ENCODE measurements at regions not wholly inside any gene's neighbourhood (a gene's known extent, or its start where the extent isn't known, plus 50 kb on each side); places are given as distances from the start of the nearest gene placed in this dataset.
"Not testable (repeated sequence)": the region's sequence is repeated elsewhere in the genome, so short reads cannot be mapped to it uniquely, and the experiment has no call there.

DNA sequence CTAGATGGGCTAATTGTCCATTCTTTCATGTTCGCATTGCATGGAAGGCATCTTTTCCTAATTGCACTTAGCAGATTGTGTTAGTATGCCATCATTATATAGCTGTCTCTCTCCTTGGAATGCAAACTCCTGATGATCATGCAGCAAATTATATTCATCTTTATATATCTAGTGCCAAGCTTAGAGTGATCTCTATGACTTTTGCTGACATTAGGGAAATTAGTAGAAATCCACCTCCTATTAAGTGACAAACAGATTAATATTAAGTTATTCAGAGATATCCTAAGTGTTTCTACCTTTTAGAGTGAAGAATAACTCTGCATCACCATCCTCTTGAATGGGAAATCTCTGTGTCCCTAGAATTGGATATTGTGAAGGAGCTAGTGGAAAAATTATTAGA, 185.6 kb downstream of the FOXG1 start:
- no peak for DNase-seq

DNA sequence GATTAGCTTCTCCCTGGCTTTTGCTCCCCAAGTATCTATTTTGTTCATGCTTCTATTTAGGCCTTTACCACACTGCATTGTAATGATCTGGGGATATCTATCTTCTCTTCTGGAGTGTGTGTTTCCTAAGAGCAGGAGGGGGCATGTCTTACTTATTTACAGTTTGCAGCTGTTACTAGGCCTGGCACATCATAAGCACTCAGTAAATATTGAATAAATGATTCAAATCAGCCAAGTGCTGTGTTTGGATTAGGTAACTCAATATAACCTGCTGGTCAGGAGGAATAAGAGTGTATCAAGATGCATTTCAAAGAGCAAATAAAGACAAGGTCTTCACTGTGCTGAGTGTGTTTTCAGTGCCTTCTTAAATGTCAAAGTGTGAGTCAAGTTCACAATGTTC, 186.1 kb downstream of the FOXG1 start:
- DNase-seq, result no peak

DNA sequence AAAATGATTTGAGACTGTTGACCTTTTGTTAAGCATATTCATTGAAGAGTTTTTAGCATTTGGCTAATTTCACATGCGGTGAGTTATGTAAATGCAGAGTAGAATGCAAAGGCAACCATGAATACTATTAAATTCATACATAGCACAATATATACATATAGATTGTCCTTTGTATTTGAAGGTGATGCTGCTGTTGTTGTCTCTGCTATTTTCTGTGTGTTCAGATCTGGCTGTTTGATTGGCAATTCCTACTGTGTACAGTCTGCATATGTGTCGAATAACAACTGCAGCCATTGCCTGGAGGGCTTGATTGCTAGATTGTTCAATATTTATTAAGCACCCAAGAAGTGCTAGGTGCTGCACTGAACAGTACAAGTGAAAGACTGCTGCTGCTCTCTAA, 187.4 kb downstream of the FOXG1 start:
- no peak for DNase-seq

DNA sequence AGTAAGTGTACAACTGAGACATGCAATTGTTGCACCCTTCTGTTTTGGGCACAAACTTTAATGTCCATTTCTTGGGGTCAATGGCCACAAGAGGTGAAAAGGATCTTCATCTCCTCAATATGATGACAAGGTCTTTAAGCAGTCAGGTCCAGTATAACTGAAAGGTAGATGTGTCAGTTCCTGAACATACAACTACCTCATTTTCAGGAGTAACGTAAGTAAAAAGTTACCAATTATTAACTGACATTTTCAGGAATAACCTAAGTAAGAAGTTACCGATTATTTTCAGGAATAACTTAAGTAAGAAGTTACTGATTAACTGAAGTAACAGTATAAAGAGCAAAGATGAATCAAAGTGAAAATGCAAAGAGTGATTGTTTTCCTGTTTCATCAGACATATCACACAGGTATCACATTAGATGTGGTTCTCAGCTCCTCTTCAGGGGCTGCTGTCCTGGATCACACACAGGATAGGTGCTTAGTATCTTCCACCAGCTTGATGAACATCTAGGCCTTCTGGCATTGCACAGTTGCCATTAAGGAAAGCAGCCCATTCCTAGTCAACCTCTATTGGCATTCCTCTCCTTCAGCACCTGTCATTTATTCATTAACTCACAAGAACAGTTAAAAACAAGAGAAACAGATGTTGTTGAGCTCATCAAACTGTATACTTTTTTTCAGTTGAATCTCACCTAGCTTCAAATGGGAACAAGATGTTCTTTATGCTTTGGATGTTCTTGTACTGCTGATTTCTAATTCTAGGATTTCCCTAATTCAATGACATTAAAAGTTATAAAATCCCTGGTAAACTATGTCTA, 200.0 kb downstream of the FOXG1 start:
- no peak for DNase-seq

DNA sequence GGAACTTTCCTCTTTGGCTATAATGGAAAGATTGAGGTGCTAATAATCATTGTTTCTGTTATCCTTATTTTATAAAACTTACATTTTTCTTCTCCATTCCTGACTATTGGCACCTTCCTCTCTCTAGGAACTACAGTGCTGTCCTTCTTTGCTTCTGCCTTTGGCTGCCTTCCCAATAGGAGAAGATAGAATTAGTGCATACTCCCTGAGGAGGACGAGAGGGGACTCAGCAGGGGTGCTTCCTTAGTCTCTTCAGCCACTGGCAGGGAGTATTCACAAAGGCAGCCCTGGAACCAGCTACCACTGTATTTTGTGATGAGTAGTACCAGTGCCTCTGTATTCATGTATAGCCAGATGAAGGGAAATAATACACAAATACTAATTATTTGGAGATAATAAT, 208.5 kb downstream of the FOXG1 start:
- no peak for DNase-seq

DNA sequence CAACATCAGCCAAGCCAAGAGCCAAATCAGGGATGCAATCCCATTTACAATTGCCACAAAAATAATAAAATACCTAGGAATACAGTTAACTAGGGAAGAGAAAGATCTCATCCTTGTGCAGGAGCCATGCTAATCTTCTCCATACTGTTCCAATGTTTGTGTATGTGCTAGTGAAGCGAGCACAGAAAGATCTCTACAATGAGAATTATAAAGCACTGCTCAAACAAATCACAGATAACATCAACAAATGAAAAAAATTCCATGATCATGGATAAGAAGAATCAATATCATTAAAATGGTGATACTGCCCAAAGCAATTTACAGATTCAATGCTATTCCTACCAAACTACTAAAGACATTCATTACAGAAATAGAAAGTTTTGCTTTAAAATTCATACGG, 215.6 kb downstream of the FOXG1 start:
- DNase-seq, result no peak

DNA sequence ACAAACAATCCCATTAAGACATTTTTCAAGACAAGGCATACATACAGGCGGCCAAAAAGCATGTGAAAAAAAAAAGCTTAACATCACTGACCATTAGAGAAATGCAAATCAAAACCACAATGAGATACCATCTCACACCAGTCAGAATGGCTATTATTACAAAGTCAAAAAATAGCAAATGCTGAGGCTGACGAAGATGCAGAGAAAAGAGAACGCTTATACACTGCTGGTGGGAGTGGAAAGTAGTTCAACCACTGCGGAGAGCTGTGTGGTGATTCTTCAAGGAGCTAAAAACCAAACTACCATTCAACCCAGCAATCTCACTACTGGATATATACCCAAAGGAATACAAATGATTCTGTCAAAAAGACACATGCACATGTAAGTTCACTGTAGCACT, 216.7 kb downstream of the FOXG1 start:
- DNase-seq, result no peak

- no peak for DNase-seq
These were observed 220.9 kb downstream of the FOXG1 start for GRCh38 chr14:28987516-28987915.

- not testable (repeated sequence) for DNase-seq
These were observed 230.6 kb downstream of the FOXG1 start for GRCh38 chr14:28997196-28997595.

GRCh38 chr14:28999656-29000055, 233.1 kb downstream of the FOXG1 start:
- no peak for DNase-seq

DNA sequence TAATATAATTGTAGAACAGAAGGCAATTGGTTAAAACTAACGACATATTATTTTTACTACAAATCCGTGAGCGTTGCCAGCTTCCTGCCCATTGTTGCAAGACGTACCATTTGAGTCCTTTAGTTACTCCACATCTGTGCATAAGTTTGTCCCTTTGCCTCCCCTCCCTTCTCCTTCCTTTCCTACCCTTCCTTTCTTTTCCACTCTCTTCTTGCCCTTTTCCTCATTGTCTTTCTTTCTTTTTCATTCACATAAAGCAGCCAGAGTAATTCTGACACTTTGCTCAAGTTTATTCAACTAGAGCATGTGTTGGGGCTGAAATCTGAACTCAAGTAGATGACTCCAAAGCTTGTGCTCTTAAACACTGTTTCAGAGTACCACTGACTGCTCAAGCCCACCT, 239.1 kb downstream of the FOXG1 start:
- no peak for DNase-seq

GRCh38 chr14:29007990-29008389, 241.4 kb downstream of the FOXG1 start:
- no peak for DNase-seq

DNA sequence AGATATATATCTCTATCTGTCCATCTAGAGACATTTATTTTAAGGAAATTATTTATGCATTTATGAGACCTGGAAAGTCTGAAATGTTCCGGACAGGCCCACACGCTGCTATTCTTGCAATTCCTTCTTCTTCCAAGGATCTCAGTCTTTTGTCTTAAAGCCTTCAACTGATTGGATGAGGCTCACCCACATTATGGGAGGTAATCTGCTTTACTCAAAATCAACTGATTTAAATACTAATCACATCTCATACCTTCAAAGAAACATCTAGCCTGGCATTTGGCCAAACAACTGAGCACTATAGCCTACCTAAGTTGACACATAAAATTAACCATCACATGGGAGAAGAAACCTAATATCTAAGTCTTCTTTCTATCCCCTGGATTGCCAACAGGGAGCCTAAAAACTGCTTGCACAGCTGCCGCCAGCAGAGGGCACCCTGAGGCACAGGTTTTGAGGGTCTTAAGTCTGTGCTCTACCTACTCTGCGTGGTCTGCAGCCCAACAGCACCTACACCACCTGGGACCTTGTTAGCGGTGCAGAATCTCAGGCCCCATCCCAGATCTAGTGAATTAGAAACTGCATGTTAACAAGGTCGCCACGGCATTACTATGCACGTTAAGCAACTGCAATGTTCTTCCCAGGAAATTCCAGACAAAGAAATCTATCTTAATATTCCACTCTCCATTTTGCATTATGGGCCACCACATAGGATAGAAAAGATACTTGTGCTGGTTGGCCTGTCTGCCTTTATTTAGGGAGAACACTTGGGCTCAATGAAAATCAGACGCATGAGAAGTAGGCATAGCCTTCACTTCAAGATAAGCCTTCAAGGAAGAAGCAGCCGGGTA, 249.7 kb downstream of the FOXG1 start:
- DNase-seq, result peak; percentile 30

DNA sequence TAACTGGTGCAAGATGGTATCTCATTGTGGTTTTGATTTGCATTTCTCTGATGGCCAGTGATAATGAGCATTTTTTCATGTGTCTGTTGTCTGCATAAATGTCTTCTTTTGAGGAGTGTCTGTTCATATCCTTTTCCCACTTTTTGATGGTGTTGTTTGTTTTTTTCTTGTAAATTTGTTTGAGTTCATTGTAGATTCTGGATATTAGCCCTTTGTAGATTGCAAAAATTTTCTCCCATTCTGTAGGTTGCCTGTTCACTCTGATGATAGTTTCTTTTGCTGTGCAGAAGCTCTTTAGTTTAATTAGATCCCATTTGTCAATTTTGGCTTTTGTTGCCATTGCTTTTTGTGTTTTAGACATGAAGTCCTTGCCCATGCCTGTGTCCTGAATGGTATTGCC, 256.9 kb downstream of the FOXG1 start:
- not testable (repeated sequence) for DNase-seq

DNA sequence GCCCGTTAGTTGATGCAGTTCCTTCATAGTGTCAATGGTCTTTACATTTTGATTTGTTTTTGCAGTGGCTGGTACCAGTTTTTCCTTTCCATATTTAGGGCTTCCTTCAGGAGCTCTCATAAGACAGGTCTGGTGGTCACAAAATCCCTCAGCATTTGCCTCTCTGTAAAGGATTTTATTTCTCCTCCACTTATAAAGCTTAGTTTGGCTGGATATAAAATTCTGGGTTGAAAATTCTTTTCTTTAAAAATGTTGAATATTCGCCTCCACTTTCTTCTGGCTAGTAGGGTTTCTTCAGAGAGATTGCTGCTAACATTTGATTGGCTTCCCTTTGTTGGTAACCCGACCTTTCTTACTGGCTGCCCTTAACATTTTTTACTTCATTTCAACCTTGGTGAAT, 260.9 kb downstream of the FOXG1 start:
- DNase-seq, result not testable (repeated sequence)

- not testable (repeated sequence) for DNase-seq
These were observed 261.5 kb downstream of the FOXG1 start for GRCh38 chr14:29027941-29028705.

GRCh38 chr14:29028973-29029582, 262.5 kb downstream of the FOXG1 start:
- no peak for DNase-seq

DNA sequence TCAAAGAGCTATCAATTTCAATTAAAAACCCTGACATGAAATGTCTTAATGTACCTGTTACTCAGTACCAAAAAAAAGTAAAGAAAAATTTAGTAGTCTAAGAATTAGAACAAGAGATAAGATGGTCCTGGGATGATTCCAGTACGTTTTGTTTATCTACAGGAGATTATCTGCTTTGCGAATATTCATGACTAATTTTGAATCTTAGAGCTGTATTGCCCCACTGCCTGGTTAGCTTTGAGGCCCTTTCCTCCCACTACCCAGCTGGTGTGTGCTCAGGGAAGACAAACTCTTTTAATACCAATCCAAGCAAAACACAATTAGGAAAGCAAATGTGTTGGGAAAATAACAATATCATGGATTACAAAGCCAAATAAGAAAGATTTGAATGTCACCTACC, 263.5 kb downstream of the FOXG1 start:
- DNase-seq, result no peak

- no peak for DNase-seq
These were observed 264.4 kb downstream of the FOXG1 start for GRCh38 chr14:29030970-29031369.

DNA sequence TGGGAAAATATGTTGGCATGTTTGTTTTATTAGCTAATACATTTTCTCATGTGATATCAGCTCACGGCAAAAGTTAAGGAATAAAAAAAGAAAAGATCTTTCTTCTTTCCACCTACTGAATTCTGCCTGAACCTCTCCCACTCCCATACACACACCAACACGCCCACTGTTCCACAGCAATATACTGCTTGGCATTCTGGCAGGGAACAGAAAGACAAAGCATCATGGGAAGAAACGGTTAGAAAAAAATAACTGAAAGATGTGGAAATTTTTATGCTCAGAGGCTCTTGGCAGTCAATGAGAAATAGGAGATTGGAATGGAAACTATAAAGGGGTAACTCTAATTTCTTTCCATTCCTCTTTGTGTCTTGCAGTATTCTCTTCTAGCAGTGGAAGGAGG, 268.5 kb downstream of the FOXG1 start:
- no peak for DNase-seq

DNA sequence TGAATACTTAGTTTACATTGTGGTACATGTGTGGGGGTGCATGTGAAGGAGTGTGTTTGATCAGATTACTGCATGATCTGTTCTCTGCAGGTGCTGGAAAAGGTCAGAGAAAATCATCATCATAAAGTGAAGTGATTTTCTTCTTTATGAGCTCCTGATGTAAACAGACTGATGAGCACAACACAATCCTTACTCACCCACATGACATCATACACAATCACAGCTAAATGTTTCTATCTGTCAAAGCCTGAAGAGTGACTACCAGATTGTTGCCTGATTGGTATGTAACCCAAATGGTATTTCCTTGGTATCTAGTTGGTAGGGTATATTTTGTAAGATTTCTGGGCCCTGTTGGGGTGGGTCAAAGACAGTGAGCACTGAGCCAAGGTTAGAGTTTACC, 270.8 kb downstream of the FOXG1 start:
- DNase-seq, result no peak

- DNase-seq, result no peak
These were observed 272.6 kb downstream of the FOXG1 start for GRCh38 chr14:29039171-29039570.

DNA sequence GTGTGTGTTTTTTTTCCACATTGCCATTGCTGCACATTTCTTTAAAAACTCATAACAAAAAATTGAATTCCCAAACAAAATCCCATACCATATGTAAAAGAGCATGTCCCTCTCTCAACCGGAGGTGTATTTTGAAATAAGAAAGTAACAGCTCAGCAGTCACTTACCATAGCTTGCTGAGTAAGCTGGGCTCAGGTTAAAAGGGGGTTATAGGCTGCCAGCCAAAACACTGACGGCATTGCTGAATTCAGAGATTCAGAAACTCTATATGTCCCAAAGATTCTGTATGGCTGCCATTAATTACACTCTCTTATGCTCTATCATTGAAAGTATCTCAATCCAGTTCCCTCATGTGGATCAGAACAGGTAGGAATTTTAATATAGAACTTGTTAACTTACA, 276.0 kb downstream of the FOXG1 start:
- no peak for DNase-seq

All from activated CD4-positive, alpha-beta T cell treated with anti-CD3 and anti-CD28 coated beads for 48 hours (primary cell).